ENCODE measurements at regions not wholly inside any gene's neighbourhood (a gene's known extent, or its start where the extent isn't known, plus 50 kb on each side); places are given as distances from the start of the nearest gene placed in this dataset.

DNA sequence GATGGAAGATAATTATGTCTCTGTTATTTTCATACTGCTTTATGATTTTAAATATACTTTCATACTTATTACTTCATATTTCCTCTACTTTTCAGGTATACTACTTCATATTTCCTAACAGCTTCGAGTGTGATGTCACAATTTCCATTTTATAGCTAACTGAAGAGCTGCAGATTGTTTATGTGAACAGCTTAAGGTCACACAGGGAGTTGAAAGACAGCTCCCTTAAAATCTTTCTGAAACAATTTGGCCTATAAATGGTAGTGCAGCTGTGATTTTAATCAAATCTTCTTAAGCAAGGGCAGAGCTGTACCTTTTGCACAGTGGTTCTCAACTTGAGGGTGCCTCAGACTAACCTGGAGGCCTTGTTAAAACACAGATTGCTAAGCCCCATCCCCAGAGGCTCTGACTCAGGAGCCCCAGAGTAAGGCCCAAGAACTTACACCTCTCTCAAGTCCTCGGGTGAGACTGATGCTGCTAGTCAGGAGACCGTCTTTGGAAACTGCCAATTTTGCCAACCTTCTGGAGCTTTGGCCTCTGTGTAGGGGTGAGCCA is 347.0 kb upstream of the HSF2 start:
- Mint-ChIP-seq H3K9me3 (no peaks in the 10 kb centered on the region), H3K36me3 (ENCODE audit: low read depth) (no peaks in the 10 kb centered on the region), H3K27me3 (ENCODE audit: low read depth) (no peaks in the 10 kb centered on the region), H3K27ac (peak overlapping the region in 1 of 3 experiments; percentile 63), H3K4me3 (no peak overlapping the region), H3K4me1 (peaks cover 27% of the 10 kb centered on the region)
- TF ChIP-seq, protein P1, sequence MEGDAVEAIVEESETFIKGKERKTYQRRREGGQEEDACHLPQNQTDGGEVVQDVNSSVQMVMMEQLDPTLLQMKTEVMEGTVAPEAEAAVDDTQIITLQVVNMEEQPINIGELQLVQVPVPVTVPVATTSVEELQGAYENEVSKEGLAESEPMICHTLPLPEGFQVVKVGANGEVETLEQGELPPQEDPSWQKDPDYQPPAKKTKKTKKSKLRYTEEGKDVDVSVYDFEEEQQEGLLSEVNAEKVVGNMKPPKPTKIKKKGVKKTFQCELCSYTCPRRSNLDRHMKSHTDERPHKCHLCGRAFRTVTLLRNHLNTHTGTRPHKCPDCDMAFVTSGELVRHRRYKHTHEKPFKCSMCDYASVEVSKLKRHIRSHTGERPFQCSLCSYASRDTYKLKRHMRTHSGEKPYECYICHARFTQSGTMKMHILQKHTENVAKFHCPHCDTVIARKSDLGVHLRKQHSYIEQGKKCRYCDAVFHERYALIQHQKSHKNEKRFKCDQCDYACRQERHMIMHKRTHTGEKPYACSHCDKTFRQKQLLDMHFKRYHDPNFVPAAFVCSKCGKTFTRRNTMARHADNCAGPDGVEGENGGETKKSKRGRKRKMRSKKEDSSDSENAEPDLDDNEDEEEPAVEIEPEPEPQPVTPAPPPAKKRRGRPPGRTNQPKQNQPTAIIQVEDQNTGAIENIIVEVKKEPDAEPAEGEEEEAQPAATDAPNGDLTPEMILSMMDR (IDR thresholded peaks at IDR 0.05; ENCODE audit: unreplicated experiment in 3 of 3): no peak

DNA sequence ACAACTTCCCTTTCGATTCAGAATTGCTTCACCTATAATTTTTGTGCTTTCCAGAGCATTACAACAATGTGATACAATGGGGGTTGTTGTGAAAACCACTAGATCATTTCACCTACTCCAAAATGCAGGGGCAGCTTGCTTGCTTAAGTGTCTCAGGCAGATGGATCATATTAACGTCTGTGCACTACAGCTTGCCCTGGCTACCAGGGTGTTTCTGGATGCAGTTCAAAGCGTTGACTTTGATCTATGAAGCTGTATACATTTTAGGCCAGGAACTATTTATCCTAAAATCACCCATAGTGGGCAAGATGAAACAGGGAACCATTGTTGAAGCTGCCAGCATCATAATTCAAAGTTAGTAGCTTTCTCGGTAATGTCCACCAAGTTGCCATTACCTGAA is 339.5 kb upstream of the HSF2 start:
- Mint-ChIP-seq H3K27ac (peak overlapping the region; percentile 45 to 82 (median 64)), H3K4me1 (peaks cover 35% of the 10 kb centered on the region), H3K36me3 (ENCODE audit: low read depth) (no peaks in the 10 kb centered on the region), H3K27me3 (ENCODE audit: low read depth) (peaks cover 5% of the 10 kb centered on the region), H3K9me3 (no peaks in the 10 kb centered on the region), H3K4me3 (no peak overlapping the region)
- TF ChIP-seq, protein P1 (IDR thresholded peaks at IDR 0.05; ENCODE audit: unreplicated experiment in 3 of 3): no peak

DNA sequence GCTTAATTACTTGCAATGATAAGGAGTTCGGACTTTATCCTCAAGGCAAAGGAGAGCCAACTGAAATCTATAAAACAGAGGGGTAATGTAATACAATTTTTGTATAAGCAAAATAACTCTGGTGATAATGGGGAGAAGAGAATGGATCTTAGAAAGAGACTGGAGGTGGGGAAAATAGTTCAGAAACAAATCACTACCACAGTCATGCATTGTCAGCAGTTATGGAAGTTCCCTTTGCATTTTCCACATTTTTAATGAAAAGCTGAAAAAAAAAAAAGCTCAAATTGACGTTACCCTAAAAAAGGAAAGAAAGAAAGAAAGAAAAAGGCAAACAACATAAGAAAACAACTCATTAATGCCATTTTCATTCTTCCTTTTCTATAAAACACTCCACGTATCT is 337.6 kb upstream of the HSF2 start:
- no peaks in the 10 kb centered on the region for H3K9me3 Mint-ChIP-seq
- H3K27me3 Mint-ChIP-seq (ENCODE audit: low read depth): peaks cover 5% of the 10 kb centered on the region
- TF ChIP-seq, protein P1 (IDR thresholded peaks at IDR 0.05; ENCODE audit: unreplicated experiment in 3 of 3): no peak

DNA sequence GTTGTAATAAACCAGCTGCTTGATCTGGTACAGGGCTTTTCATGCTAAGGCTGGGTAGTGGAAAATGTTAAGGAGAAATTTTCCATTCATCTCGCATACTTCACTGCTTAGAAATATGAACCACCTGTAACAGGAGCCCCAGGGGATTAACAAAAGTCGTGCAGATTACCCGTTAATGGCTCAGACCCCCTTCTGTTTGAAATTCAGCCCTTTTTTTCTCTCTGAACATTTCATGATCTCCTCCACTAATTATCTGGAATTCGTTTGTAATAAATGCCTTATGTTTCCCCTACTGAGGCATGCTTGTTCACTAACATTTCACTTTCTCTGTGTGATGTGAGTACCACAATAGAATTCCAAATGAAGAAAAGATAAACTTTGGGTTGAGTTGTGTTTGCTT is 336.4 kb upstream of the HSF2 start:
- Mint-ChIP-seq H3K4me1 (peaks cover 53% of the 10 kb centered on the region), H3K9me3 (no peaks in the 10 kb centered on the region)

More for the DNA sequence above, 337.6 kb upstream of the HSF2 start:
- Mint-ChIP-seq H3K36me3 (ENCODE audit: low read depth) (no peaks in the 10 kb centered on the region), H3K27ac (peak overlapping the region; percentile 6 to 87 (median 69)), H3K4me3 (no peak overlapping the region), H3K4me1 (peaks cover 45% of the 10 kb centered on the region)

DNA sequence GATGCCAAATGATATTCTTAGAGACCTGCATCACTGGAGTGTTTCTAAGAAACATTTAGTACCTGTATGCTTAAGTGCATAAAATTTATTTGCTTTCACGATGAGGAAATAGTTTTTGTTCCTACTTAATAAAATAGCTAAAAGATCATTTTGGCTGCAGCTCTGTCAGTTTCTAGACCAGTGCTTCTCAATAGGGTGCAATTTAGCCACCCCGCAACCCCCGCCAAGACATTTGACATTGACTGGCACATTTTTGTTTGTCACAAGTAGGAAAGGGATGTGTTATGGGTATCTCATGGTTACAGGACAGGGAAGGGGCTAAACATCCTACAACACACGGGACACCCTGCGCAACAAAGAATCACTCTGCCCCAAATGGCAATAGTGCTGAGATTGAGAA is 335.7 kb upstream of the HSF2 start:
- peaks cover 5% of the 10 kb centered on the region for H3K27me3 Mint-ChIP-seq (ENCODE audit: low read depth)
- H3K4me1 Mint-ChIP-seq: peaks cover 60% of the 10 kb centered on the region
- H3K9me3 Mint-ChIP-seq: no peaks in the 10 kb centered on the region
- peak overlapping the region; percentile 19 to 53 (median 45) for H3K27ac Mint-ChIP-seq
- H3K36me3 Mint-ChIP-seq (ENCODE audit: low read depth): no peaks in the 10 kb centered on the region
- no peak overlapping the region for H3K4me3 Mint-ChIP-seq
- TF ChIP-seq, protein P1 (IDR thresholded peaks at IDR 0.05; ENCODE audit: unreplicated experiment in 3 of 3): no peak

More for the DNA sequence above, 336.4 kb upstream of the HSF2 start:
- Mint-ChIP-seq H3K4me3 (peak overlapping the region in 2 of 3 experiments; percentile 17 to 29), H3K27ac (peak overlapping the region; percentile 23 to 64 (median 29)), H3K27me3 (ENCODE audit: low read depth) (peaks cover 5% of the 10 kb centered on the region), H3K36me3 (ENCODE audit: low read depth) (no peaks in the 10 kb centered on the region)
- TF ChIP-seq, protein P1 (IDR thresholded peaks at IDR 0.05; ENCODE audit: unreplicated experiment in 3 of 3): no peak

DNA sequence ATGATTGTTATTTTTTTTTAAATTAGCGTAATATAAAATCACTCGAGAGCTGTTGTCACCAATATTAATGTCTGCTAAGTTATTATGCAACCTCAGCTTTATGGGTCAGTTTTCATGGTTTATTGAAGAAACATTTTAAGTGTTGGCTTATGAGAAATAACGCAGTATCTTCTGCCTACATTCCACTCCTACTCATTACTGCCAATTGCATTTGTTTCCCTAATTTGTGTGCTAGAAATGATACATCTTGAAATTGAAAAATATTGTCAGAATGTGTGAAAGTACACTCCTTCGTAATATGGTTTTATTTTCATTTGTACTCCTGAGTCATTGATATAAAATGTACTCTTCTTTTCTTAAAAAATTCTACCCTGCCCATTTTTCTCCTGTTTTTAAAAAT is 333.3 kb upstream of the HSF2 start:
- H3K4me3 Mint-ChIP-seq: no peak overlapping the region
- H3K27ac Mint-ChIP-seq: no peak overlapping the region
- H3K36me3 Mint-ChIP-seq (ENCODE audit: low read depth): no peaks in the 10 kb centered on the region
- H3K4me1 Mint-ChIP-seq: peaks cover 65% of the 10 kb centered on the region
- TF ChIP-seq, protein P1 (IDR thresholded peaks at IDR 0.05; ENCODE audit: unreplicated experiment in 3 of 3): no peak
- H3K9me3 Mint-ChIP-seq: no peaks in the 10 kb centered on the region
- H3K27me3 Mint-ChIP-seq (ENCODE audit: low read depth): peaks cover 5% of the 10 kb centered on the region

All from nephron (organoid).